IMR-90 (cell line): ENCODE measurements at regions not wholly inside any gene's neighbourhood (a gene's known extent, or its start where the extent isn't known, plus 50 kb on each side); places are given as distances from the start of the nearest gene placed in this dataset.

ENCODE experiments used
- BHLHE40 ChIP-seq: fragments of 150-350 bp; IDR thresholded peaks from 2 replicates; pipeline ENCODE4 v1.6.1; 2016; ENCODE audit warnings: mild to moderate bottlenecking, low read depth, low read length
- CEBPB ChIP-seq: IDR thresholded peaks from 2 replicates; pipeline ENCODE4 v1.6.1; 2012; ENCODE audit warnings: low read depth, low read length, improper control_type of control experiment
- CHD1 ChIP-seq: IDR thresholded peaks from 2 replicates; pipeline ENCODE4 v1.6.1; 2012; ENCODE audit warnings: low read depth, low read length, improper control_type of control experiment
- MAFK ChIP-seq: IDR thresholded peaks from 2 replicates; pipeline ENCODE4 v1.6.1; 2012; ENCODE audit warnings: low read depth, low read length, improper control_type of control experiment
- POLR2A ChIP-seq: IDR thresholded peaks from 2 replicates; pipeline ENCODE4 v1.6.1; 2012; ENCODE audit warnings: mild to moderate bottlenecking, low read depth, low read length
- RFX5 ChIP-seq: IDR thresholded peaks from 2 replicates; pipeline ENCODE4 v1.8.0; 2012; ENCODE audit warnings: low read depth, mild to moderate bottlenecking, low read length, moderate library complexity
- SMC3 ChIP-seq: fragments of 150-350 bp; IDR thresholded peaks from 2 replicates; pipeline ENCODE4 v1.6.1; 2016; ENCODE audit warnings: low read depth, mild to moderate bottlenecking, antibody characterized with exemption, low read length, moderate library complexity
- USF2 ChIP-seq: fragments of 150-350 bp; IDR thresholded peaks from 2 replicates; pipeline ENCODE4 v1.6.1; 2017; ENCODE audit warnings: mild to moderate bottlenecking, antibody characterized with exemption, low read length, low read depth
- TF ChIP-seq, protein P1 (sequence below): conservative IDR thresholded peaks from 2 replicates; pipeline ENCODE4 v1.5.1; 2012; ENCODE audit warnings: mild to moderate bottlenecking, low read depth, low read length, improper control_type of control experiment

DNA sequence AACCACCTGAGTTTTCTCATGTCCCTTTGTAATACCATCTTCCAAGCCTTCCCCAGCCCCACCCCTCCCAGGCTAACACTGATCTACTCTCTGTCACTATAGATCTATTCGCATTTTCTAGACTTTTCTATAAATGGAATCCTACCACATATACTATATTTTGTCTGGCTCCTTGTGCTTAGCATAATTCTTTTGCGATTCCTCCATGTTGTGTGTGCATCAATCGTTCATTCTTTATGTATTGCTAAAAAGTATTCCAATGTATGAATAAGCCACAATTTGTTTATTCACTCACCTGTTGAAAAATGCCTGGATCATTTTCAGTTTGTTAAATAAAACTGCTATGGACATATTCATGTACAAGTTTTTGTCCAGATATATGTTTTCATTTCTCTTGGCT, 66.7 kb upstream of the DPT start:
- TF ChIP-seq, protein P1, sequence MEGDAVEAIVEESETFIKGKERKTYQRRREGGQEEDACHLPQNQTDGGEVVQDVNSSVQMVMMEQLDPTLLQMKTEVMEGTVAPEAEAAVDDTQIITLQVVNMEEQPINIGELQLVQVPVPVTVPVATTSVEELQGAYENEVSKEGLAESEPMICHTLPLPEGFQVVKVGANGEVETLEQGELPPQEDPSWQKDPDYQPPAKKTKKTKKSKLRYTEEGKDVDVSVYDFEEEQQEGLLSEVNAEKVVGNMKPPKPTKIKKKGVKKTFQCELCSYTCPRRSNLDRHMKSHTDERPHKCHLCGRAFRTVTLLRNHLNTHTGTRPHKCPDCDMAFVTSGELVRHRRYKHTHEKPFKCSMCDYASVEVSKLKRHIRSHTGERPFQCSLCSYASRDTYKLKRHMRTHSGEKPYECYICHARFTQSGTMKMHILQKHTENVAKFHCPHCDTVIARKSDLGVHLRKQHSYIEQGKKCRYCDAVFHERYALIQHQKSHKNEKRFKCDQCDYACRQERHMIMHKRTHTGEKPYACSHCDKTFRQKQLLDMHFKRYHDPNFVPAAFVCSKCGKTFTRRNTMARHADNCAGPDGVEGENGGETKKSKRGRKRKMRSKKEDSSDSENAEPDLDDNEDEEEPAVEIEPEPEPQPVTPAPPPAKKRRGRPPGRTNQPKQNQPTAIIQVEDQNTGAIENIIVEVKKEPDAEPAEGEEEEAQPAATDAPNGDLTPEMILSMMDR, result no peak
- TF ChIP-seq POLR2A, result no peak
- no peak for TF ChIP-seq CHD1
- no peak for TF ChIP-seq BHLHE40
- TF ChIP-seq CEBPB, result no peak
- TF ChIP-seq USF2, result no peak
- TF ChIP-seq SMC3, result no peak
- TF ChIP-seq MAFK, result no peak
- no peak for TF ChIP-seq RFX5
